GM23338 (cell line): ENCODE measurements at regions not wholly inside any gene's neighbourhood (a gene's known extent, or its start where the extent isn't known, plus 50 kb on each side); places are given as distances from the start of the nearest gene placed in this dataset.

Experiments used
- ATAC-seq: fragments of 200-7000 bp; cut with Tn5 transposase; 3 replicates; pipeline ENCODE4 v1.9.1; 2020
- DNase-seq: peaks from one replicate; pipeline ENCODE4 v3.0.0-alpha.2; 2015; ENCODE audit warnings: low spot score
- H2AFZ ChIP-seq: fragments of 200-600 bp; sonication (generic); 2 replicates; pipeline ENCODE4 v1.8.0; 2016; ENCODE audit warnings: antibody characterized with exemption, mild to moderate bottlenecking, moderate library complexity
- H3F3A ChIP-seq: fragments of 200-600 bp; sonication (generic); replicated peaks from 2 replicates; pipeline ENCODE4 v1.8.0; 2017; ENCODE audit warnings: antibody characterized with exemption, mixed run types, low read depth
- H3K27ac ChIP-seq: fragments of 200-600 bp; sonication (generic); 2 replicates; pipeline ENCODE4 v1.6.1; 2016; ENCODE audit warnings: low read depth
- H3K27me3 ChIP-seq: fragments of 200-600 bp; sonication (generic); 2 replicates; pipeline ENCODE4 v1.8.0; 2016; ENCODE audit warnings: mild to moderate bottlenecking, mixed run types, moderate library complexity; ENCODE audit not compliant: insufficient read depth
- H3K36me3 ChIP-seq: fragments of 200-600 bp; sonication (generic); 2 replicates; pipeline ENCODE4 v1.8.0; 2016; ENCODE audit warnings: mild to moderate bottlenecking; ENCODE audit not compliant: insufficient read depth
- H3K4me1 ChIP-seq: fragments of 200-600 bp; sonication (generic); 2 replicates; pipeline ENCODE4 v1.8.0; 2016; ENCODE audit warnings: mild to moderate bottlenecking, moderate library complexity; ENCODE audit not compliant: insufficient read depth
- H3K4me2 ChIP-seq: fragments of 200-600 bp; sonication (generic); 2 replicates; pipeline ENCODE4 v1.7.1; 2017; ENCODE audit warnings: mixed run types
- H3K4me3 ChIP-seq: fragments of 200-600 bp; sonication (generic); 2 replicates; pipeline ENCODE4 v1.6.1; 2016; ENCODE audit warnings: mixed run types
- H3K79me2 ChIP-seq: fragments of 200-600 bp; sonication (generic); replicated peaks from 2 replicates; pipeline ENCODE4 v1.8.0; 2017; ENCODE audit warnings: mild to moderate bottlenecking; ENCODE audit not compliant: insufficient read depth
- H3K9me2 ChIP-seq: fragments of 200-600 bp; sonication (generic); 2 replicates; pipeline ENCODE4 v1.8.0; 2017; ENCODE audit not compliant: insufficient read depth
- H4K20me1 ChIP-seq: fragments of 200-600 bp; sonication (generic); replicated peaks from 2 replicates; pipeline ENCODE4 v1.8.0; 2017; ENCODE audit warnings: mild to moderate bottlenecking; ENCODE audit not compliant: insufficient read depth
- H3K27ac Mint-ChIP-seq: 2 replicates; pipeline ENCODE4 v1.8.0; 2020; ENCODE audit warnings: inconsistent platforms, mild to moderate bottlenecking, moderate library complexity, mixed read lengths
- H3K27me3 Mint-ChIP-seq: 3 replicates; pipeline ENCODE4 v1.8.0; 2022; ENCODE audit warnings: low read depth, mild to moderate bottlenecking, moderate library complexity, mixed read lengths, inconsistent platforms; ENCODE audit not compliant: insufficient read depth, poor library complexity
- H3K36me3 Mint-ChIP-seq: 3 replicates; pipeline ENCODE4 v1.8.0; 2021; ENCODE audit warnings: low read depth, mild to moderate bottlenecking, inconsistent platforms, moderate library complexity, mixed read lengths
- H3K4me1 Mint-ChIP-seq: 3 replicates; pipeline ENCODE4 v1.8.0; 2020; ENCODE audit warnings: mild to moderate bottlenecking, inconsistent platforms, mixed read lengths
- H3K4me3 Mint-ChIP-seq: 3 replicates; pipeline ENCODE4 v1.8.0; 2021; ENCODE audit warnings: moderate library complexity, mild to moderate bottlenecking, inconsistent platforms, mixed read lengths
- H3K9me3 Mint-ChIP-seq: 3 replicates; pipeline ENCODE4 v1.8.0; 2020; ENCODE audit warnings: moderate library complexity, mild to moderate bottlenecking, inconsistent platforms, mixed read lengths
- CREB1 ChIP-seq: fragments of 250-450 bp; sonication (Bioruptor Pico); IDR thresholded peaks from 2 replicates; pipeline ENCODE4 v1.5.0; 2020; ENCODE audit warnings: low read depth, mild to moderate bottlenecking, moderate library complexity
- EZH2 ChIP-seq: fragments of 200-600 bp; sonication (generic); IDR thresholded peaks from one replicate; pipeline ENCODE4 v1.8.0; 2017; ENCODE audit warnings: antibody characterized with exemption, mild to moderate bottlenecking, low read depth; ENCODE audit not compliant: unreplicated experiment
- EZH2phosphoT487 ChIP-seq: fragments of 200-600 bp; sonication (generic); IDR thresholded peaks from one replicate; pipeline ENCODE4 v1.8.1; 2018; ENCODE audit warnings: antibody characterized with exemption; ENCODE audit not compliant: unreplicated experiment
- JUNB ChIP-seq: IDR thresholded peaks from one replicate; pipeline ENCODE4 v1.6.1; 2016; ENCODE audit warnings: antibody characterized with exemption; ENCODE audit not compliant: unreplicated experiment
- NANOG ChIP-seq: IDR thresholded peaks from 2 replicates; pipeline ENCODE4 v1.6.1; 2016; ENCODE audit warnings: antibody characterized with exemption, borderline replicate concordance
- POLR2AphosphoS5 ChIP-seq: IDR thresholded peaks from 2 replicates; pipeline ENCODE4 v1.6.1; 2016; ENCODE audit warnings: antibody characterized with exemption, low read depth
- STAT1 ChIP-seq: IDR thresholded peaks from one replicate; pipeline ENCODE4 v1.6.1; 2016; ENCODE audit warnings: antibody characterized with exemption; ENCODE audit not compliant: unreplicated experiment
- ZNF114 ChIP-seq: fragments of 250-450 bp; sonication (Bioruptor Pico); IDR thresholded peaks from 2 replicates; pipeline ENCODE4 v1.5.0; 2020; ENCODE audit warnings: mild to moderate bottlenecking, moderate library complexity
- ZNF331 ChIP-seq: fragments of 250-450 bp; sonication (Bioruptor Pico); IDR thresholded peaks from 2 replicates; pipeline ENCODE4 v1.5.0; 2020; ENCODE audit warnings: low read depth, mild to moderate bottlenecking, moderate library complexity
- TF ChIP-seq, protein P1 (sequence below), 2 experiments: fragments of 200-600 bp in 1 of 2; sonication (generic) in 1 of 2; conservative IDR thresholded peaks; 2 replicates each; pipeline versions ENCODE4 v1.5.1 to v1.6.1; 2016 to 2017; ENCODE audit warnings: antibody characterized with exemption in 2 of 2, low read depth in 2 of 2, mild to moderate bottlenecking in 2 of 2, moderate library complexity in 1 of 2
- TF ChIP-seq, protein P2 (sequence below): IDR thresholded peaks from 2 replicates; pipeline ENCODE4 v1.6.1; 2016; ENCODE audit warnings: antibody characterized with exemption
- TF ChIP-seq, protein P3 (sequence below): fragments of 250-450 bp; sonication (Bioruptor Pico); IDR thresholded peaks from 2 replicates; pipeline ENCODE4 v1.5.0; 2020; ENCODE audit warnings: mild to moderate bottlenecking, moderate library complexity
- TF ChIP-seq, protein P4 (sequence below): IDR thresholded peaks from one replicate; pipeline ENCODE4 v1.6.1; 2018; ENCODE audit warnings: antibody characterized with exemption; ENCODE audit not compliant: unreplicated experiment

DNA sequence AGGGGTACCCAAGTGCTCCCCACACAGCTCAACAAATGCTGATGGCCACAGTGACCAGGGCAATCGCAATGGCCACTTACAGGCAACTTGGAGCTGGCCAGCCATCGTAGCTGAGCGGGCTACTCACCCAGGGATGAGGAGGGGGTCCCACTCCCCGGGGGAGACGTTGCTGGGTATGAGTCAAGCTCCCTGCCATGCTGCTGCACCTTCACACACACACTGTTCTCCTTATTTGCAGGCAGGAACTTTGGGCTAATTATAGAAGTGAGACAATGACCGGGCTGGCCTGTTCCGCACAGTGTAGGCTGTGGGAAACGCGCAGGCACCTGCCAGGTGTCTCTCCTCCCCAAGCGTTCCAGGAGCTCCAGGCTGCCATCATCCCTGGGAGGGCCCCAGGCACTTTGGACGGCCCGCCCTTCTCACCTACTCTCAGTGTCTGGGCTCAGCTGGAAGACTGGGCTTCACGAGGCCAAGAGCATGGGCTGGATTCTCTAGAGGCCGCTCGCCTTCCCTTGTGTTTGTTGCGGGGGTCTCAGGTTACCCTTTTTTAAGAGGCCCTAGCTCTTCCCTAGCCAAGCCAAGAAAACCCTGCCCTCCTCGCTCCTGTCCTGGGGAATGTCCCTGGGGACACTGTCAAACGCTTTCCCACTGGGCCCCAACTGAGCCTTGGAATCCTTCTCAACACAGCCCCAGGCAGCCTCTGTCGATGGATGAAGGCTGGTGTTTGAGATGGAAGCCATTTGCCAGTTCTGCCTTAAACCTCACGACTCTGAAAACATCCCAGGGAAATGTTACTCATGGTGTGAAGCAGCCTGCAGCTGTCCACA is 73.0 kb downstream of the RTL6 start:
- Histone ChIP-seq H3K27me3 (no peaks in the 10 kb centered on the region), H3K4me2 (no peak overlapping the region), H3K9me2 (no peaks in the 10 kb centered on the region), H3F3A (no peaks in the 10 kb centered on the region), H4K20me1 (no peaks in the 10 kb centered on the region), H3K27ac (no peak overlapping the region), H2AFZ (no peak overlapping the region), H3K4me1 (no peaks in the 10 kb centered on the region; the same call in 1 of the 2 replicates), H3K79me2 (no peaks in the 10 kb centered on the region), H3K36me3 (no peaks in the 10 kb centered on the region), H3K4me3 (no peak overlapping the region)
- peaks cover 1% of the 10 kb centered on the region for H3K27me3 Mint-ChIP-seq
- H3K36me3 Mint-ChIP-seq: no peaks in the 10 kb centered on the region; the same call in 2 of the 3 replicates
- H3K9me3 Mint-ChIP-seq: peaks cover 10% of the 10 kb centered on the region; the same call in 2 of the 3 replicates
- H3K4me3 Mint-ChIP-seq: no peak overlapping the region
- TF ChIP-seq EZH2phosphoT487: no peak
- TF ChIP-seq POLR2AphosphoS5: no peak
- TF ChIP-seq, protein P1, sequence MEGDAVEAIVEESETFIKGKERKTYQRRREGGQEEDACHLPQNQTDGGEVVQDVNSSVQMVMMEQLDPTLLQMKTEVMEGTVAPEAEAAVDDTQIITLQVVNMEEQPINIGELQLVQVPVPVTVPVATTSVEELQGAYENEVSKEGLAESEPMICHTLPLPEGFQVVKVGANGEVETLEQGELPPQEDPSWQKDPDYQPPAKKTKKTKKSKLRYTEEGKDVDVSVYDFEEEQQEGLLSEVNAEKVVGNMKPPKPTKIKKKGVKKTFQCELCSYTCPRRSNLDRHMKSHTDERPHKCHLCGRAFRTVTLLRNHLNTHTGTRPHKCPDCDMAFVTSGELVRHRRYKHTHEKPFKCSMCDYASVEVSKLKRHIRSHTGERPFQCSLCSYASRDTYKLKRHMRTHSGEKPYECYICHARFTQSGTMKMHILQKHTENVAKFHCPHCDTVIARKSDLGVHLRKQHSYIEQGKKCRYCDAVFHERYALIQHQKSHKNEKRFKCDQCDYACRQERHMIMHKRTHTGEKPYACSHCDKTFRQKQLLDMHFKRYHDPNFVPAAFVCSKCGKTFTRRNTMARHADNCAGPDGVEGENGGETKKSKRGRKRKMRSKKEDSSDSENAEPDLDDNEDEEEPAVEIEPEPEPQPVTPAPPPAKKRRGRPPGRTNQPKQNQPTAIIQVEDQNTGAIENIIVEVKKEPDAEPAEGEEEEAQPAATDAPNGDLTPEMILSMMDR (conservative IDR thresholded peaks at IDR 0.05; ENCODE audit: low read depth in 2 of 2): no peak
- no peak for TF ChIP-seq EZH2
- TF ChIP-seq CREB1 (CRISPR knock-in tag): no peak
- TF ChIP-seq ZNF114 (CRISPR knock-in tag): no peak
- no peak for TF ChIP-seq ZNF331
- TF ChIP-seq STAT1: no peak
- no peak for TF ChIP-seq JUNB
- TF ChIP-seq, protein P2, sequence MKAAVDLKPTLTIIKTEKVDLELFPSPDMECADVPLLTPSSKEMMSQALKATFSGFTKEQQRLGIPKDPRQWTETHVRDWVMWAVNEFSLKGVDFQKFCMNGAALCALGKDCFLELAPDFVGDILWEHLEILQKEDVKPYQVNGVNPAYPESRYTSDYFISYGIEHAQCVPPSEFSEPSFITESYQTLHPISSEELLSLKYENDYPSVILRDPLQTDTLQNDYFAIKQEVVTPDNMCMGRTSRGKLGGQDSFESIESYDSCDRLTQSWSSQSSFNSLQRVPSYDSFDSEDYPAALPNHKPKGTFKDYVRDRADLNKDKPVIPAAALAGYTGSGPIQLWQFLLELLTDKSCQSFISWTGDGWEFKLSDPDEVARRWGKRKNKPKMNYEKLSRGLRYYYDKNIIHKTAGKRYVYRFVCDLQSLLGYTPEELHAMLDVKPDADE: no peak
- TF ChIP-seq, protein P3, sequence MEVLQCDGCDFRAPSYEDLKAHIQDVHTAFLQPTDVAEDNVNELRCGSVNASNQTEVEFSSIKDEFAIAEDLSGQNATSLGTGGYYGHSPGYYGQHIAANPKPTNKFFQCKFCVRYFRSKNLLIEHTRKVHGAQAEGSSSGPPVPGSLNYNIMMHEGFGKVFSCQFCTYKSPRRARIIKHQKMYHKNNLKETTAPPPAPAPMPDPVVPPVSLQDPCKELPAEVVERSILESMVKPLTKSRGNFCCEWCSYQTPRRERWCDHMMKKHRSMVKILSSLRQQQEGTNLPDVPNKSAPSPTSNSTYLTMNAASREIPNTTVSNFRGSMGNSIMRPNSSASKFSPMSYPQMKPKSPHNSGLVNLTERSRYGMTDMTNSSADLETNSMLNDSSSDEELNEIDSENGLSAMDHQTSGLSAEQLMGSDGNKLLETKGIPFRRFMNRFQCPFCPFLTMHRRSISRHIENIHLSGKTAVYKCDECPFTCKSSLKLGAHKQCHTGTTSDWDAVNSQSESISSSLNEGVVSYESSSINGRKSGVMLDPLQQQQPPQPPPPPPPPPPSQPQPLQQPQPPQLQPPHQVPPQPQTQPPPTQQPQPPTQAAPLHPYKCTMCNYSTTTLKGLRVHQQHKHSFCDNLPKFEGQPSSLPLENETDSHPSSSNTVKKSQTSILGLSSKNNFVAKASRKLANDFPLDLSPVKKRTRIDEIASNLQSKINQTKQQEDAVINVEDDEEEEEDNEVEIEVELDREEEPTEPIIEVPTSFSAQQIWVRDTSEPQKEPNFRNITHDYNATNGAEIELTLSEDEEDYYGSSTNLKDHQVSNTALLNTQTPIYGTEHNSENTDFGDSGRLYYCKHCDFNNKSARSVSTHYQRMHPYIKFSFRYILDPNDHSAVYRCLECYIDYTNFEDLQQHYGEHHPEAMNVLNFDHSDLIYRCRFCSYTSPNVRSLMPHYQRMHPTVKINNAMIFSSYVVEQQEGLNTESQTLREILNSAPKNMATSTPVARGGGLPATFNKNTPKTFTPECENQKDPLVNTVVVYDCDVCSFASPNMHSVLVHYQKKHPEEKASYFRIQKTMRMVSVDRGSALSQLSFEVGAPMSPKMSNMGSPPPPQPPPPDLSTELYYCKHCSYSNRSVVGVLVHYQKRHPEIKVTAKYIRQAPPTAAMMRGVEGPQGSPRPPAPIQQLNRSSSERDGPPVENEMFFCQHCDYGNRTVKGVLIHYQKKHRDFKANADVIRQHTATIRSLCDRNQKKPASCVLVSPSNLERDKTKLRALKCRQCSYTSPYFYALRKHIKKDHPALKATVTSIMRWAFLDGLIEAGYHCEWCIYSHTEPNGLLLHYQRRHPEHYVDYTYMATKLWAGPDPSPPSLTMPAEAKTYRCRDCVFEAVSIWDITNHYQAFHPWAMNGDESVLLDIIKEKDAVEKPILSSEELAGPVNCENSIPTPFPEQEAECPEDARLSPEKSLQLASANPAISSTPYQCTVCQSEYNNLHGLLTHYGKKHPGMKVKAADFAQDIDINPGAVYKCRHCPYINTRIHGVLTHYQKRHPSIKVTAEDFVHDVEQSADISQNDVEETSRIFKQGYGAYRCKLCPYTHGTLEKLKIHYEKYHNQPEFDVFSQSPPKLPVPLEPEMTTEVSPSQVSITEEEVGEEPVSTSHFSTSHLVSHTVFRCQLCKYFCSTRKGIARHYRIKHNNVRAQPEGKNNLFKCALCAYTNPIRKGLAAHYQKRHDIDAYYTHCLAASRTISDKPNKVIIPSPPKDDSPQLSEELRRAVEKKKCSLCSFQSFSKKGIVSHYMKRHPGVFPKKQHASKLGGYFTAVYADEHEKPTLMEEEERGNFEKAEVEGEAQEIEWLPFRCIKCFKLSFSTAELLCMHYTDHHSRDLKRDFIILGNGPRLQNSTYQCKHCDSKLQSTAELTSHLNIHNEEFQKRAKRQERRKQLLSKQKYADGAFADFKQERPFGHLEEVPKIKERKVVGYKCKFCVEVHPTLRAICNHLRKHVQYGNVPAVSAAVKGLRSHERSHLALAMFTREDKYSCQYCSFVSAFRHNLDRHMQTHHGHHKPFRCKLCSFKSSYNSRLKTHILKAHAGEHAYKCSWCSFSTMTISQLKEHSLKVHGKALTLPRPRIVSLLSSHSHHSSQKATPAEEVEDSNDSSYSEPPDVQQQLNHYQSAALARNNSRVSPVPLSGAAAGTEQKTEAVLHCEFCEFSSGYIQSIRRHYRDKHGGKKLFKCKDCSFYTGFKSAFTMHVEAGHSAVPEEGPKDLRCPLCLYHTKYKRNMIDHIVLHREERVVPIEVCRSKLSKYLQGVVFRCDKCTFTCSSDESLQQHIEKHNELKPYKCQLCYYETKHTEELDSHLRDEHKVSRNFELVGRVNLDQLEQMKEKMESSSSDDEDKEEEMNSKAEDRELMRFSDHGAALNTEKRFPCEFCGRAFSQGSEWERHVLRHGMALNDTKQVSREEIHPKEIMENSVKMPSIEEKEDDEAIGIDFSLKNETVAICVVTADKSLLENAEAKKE (CRISPR knock-in tag): no peak
- TF ChIP-seq, protein P4, sequence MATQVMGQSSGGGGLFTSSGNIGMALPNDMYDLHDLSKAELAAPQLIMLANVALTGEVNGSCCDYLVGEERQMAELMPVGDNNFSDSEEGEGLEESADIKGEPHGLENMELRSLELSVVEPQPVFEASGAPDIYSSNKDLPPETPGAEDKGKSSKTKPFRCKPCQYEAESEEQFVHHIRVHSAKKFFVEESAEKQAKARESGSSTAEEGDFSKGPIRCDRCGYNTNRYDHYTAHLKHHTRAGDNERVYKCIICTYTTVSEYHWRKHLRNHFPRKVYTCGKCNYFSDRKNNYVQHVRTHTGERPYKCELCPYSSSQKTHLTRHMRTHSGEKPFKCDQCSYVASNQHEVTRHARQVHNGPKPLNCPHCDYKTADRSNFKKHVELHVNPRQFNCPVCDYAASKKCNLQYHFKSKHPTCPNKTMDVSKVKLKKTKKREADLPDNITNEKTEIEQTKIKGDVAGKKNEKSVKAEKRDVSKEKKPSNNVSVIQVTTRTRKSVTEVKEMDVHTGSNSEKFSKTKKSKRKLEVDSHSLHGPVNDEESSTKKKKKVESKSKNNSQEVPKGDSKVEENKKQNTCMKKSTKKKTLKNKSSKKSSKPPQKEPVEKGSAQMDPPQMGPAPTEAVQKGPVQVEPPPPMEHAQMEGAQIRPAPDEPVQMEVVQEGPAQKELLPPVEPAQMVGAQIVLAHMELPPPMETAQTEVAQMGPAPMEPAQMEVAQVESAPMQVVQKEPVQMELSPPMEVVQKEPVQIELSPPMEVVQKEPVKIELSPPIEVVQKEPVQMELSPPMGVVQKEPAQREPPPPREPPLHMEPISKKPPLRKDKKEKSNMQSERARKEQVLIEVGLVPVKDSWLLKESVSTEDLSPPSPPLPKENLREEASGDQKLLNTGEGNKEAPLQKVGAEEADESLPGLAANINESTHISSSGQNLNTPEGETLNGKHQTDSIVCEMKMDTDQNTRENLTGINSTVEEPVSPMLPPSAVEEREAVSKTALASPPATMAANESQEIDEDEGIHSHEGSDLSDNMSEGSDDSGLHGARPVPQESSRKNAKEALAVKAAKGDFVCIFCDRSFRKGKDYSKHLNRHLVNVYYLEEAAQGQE: no peak
- TF ChIP-seq NANOG: no peak
- H3K4me1 Mint-ChIP-seq: peaks cover 25% of the 10 kb centered on the region
- H3K27ac Mint-ChIP-seq: no peak overlapping the region
- ATAC-seq: no peak
- no peak for DNase-seq
